GM06990 (cell line): ENCODE measurements at regions not wholly inside any gene's neighbourhood (a gene's known extent, or its start where the extent isn't known, plus 50 kb on each side); places are given as distances from the start of the nearest gene placed in this dataset.

ENCODE experiments used
- DNase-seq: peaks from one replicate; pipeline ENCODE4 v3.0.0-alpha.2; 2011; ENCODE audit not compliant: insufficient read length; ENCODE audit errors: extremely low read depth
- H3K27me3 ChIP-seq: replicated peaks from 2 replicates; pipeline ENCODE4 v1.6.0; 2011; ENCODE audit warnings: low read length; ENCODE audit not compliant: control insufficient read depth, insufficient read depth
- H3K36me3 ChIP-seq: 2 replicates; pipeline ENCODE4 v1.5.1; 2011; ENCODE audit warnings: low read length; ENCODE audit not compliant: control insufficient read depth, insufficient read depth
- H3K4me3 ChIP-seq: replicated peaks from 2 replicates; pipeline ENCODE4 v1.5.1; 2011; ENCODE audit warnings: low read depth, mild to moderate bottlenecking, control low read depth, low read length
- CTCF ChIP-seq: IDR thresholded peaks from 2 replicates; pipeline ENCODE4 v1.5.1; 2011; ENCODE audit warnings: low read length, control low read depth, mild to moderate bottlenecking, inconsistent platforms; ENCODE audit not compliant: insufficient read depth, poor library complexity, severe bottlenecking

- TF ChIP-seq CTCF = no peak
- Histone ChIP-seq H3K36me3 (no peaks in the 10 kb centered on the region), H3K4me3 (no peak overlapping the region), H3K27me3 (no peaks in the 10 kb centered on the region)
- no peak for DNase-seq
Observed at GRCh38 chr4:36439556-36439955, 158.1 kb downstream of the DTHD1 start.

GRCh38 chr4:36445480-36445879 is 164.1 kb downstream of the DTHD1 start:
- DNase-seq = peak; percentile 22
- Histone ChIP-seq H3K36me3 (no peaks in the 10 kb centered on the region), H3K4me3 (no peak overlapping the region), H3K27me3 (no peaks in the 10 kb centered on the region)
- TF ChIP-seq CTCF = no peak

- Histone ChIP-seq H3K4me3 (no peak overlapping the region), H3K27me3 (no peaks in the 10 kb centered on the region), H3K36me3 (no peaks in the 10 kb centered on the region)
- TF ChIP-seq CTCF = no peak
- no peak for DNase-seq
Observed at GRCh38 chr4:36446275-36446674, 164.9 kb downstream of the DTHD1 start.

GRCh38 chr4:36461344-36461743 is 179.9 kb downstream of the DTHD1 start:
- H3K27me3 ChIP-seq = no peaks in the 10 kb centered on the region
- no peak for TF ChIP-seq CTCF
- DNase-seq = no peak
- H3K36me3 ChIP-seq = no peaks in the 10 kb centered on the region
- no peak overlapping the region for H3K4me3 ChIP-seq

GRCh38 chr4:36467670-36468069 is 186.3 kb downstream of the DTHD1 start:
- Histone ChIP-seq H3K36me3 (no peaks in the 10 kb centered on the region), H3K4me3 (no peak overlapping the region), H3K27me3 (no peaks in the 10 kb centered on the region)
- no peak for TF ChIP-seq CTCF
- no peak for DNase-seq

GRCh38 chr4:36471903-36472302 is 190.5 kb downstream of the DTHD1 start:
- Histone ChIP-seq H3K36me3 (no peaks in the 10 kb centered on the region), H3K27me3 (no peaks in the 10 kb centered on the region), H3K4me3 (no peak overlapping the region)
- no peak for DNase-seq
- no peak for TF ChIP-seq CTCF
